ENCODE measurements at regions not wholly inside any gene's neighbourhood (a gene's known extent, or its start where the extent isn't known, plus 50 kb on each side); places are given as distances from the start of the nearest gene placed in this dataset.

- TF ChIP-seq CTCF (IDR thresholded peaks at IDR 0.05; ENCODE audit: insufficient read depth, low read length, poor library complexity, severe bottlenecking): no peak
- no peak for TF ChIP-seq EZH2phosphoT487 (conservative IDR thresholded peaks at IDR 0.05; ENCODE audit: low read length)
Measured at GRCh38 chr5:167929841-167930240, 361.6 kb upstream of the WWC1 start.

Measured in SU-DHL-6 (cell line).